Endothelial cell of umbilical vein (primary cell): ENCODE measurements at regions not wholly inside any gene's neighbourhood (a gene's known extent, or its start where the extent isn't known, plus 50 kb on each side); places are given as distances from the start of the nearest gene placed in this dataset.

Experiments
- BruUV-seq: library from RNA; stranded (reverse); fragments of 400-500 nt; replicated peaks from 2 replicates; lab custom pipeline; 2021; lab: Mats Ljungman, UMichigan
- CTCF ChIA-PET: fragments of 300-600, 350-600 bp; sonication (Branson Sonifier 250); formaldehyde crosslinking; loops from one replicate; lab custom pipeline; 2021; ENCODE audit warnings: antibody characterized with exemption, inconsistent platforms; lab: Charles Lee
- POLR2A ChIA-PET: fragments of 300-600, 350-600 bp; sonication (Branson Sonifier 250); formaldehyde crosslinking; loops from one replicate; lab custom pipeline; 2021; ENCODE audit warnings: antibody characterized with exemption, inconsistent platforms; lab: Charles Lee
- DNase-seq: peaks from one replicate; pipeline ENCODE4 v3.0.0-alpha.2; 2011; ENCODE audit warnings: low read depth, low spot score
- FAIRE-seq: peaks from 2 replicates; lab custom pipeline; 2011; peaks lifted over from hg19 to GRCh38; lab: Jason Lieb, UNC
- H2AFZ ChIP-seq: 2 replicates; pipeline ENCODE4 v1.6.0; 2012; ENCODE audit warnings: low read depth, low read length, control low read depth, inconsistent platforms
- H3K27ac ChIP-seq: 2 replicates; pipeline ENCODE4 v1.5.1; 2011; ENCODE audit warnings: low read depth, mild to moderate bottlenecking, control low read depth, low read length, moderate library complexity; ENCODE audit not compliant: insufficient read depth
- H3K27me3 ChIP-seq, 2 experiments: 2 replicates each; pipeline versions ENCODE4 v1.6.0 to v1.6.1; 2011; ENCODE audit warnings: low read length in 2 of 2, mixed read lengths in 1 of 2; ENCODE audit not compliant: control insufficient read depth in 2 of 2, insufficient read depth in 2 of 2
- H3K36me3 ChIP-seq, 2 experiments: 2 replicates in 1 of 2; 3 replicates in 1 of 2; pipeline ENCODE4 v1.5.1; 2011; ENCODE audit warnings: low read length in 2 of 2, mild to moderate bottlenecking in 1 of 2, moderate library complexity in 1 of 2; ENCODE audit not compliant: control insufficient read depth in 2 of 2, insufficient read depth in 2 of 2; ENCODE audit errors: extremely low read depth in 1 of 2
- H3K4me1 ChIP-seq: 3 replicates; pipeline ENCODE4 v1.5.1; 2011; ENCODE audit warnings: mild to moderate bottlenecking, low read length; ENCODE audit not compliant: control insufficient read depth, insufficient read depth; ENCODE audit errors: extremely low read depth
- H3K4me2 ChIP-seq: 2 replicates; pipeline ENCODE4 v1.6.1; 2011; ENCODE audit warnings: low read length, control low read depth, mixed read lengths; ENCODE audit not compliant: insufficient read depth
- H3K4me3 ChIP-seq, 3 experiments: fragments of 200-600 bp in 1 of 3; sonication (generic), shearing (Covaris generic) in 1 of 3; replicated peaks in 1 of 3; 2 replicates each; pipeline ENCODE4 v1.5.1; 2011 to 2016; ENCODE audit warnings: control low read depth in 3 of 3, low read length in 3 of 3, mild to moderate bottlenecking in 2 of 3, inconsistent platforms in 1 of 3, low read depth in 1 of 3, moderate library complexity in 1 of 3; ENCODE audit not compliant: insufficient read depth in 1 of 3
- H3K79me2 ChIP-seq: 2 replicates; pipeline ENCODE4 v1.6.0; 2012; ENCODE audit warnings: low read length, inconsistent platforms; ENCODE audit not compliant: control insufficient read depth, insufficient read depth
- H3K9ac ChIP-seq: replicated peaks from 2 replicates; pipeline ENCODE3; 2011; ENCODE audit warnings: low read length, control low read depth; ENCODE audit not compliant: insufficient read depth; ENCODE audit errors: extremely low read depth
- H3K9me1 ChIP-seq: replicated peaks from 3 replicates; pipeline ENCODE4 v1.6.0; 2011; ENCODE audit warnings: mild to moderate bottlenecking, low read length; ENCODE audit not compliant: control insufficient read depth, insufficient read depth; ENCODE audit errors: extremely low read depth
- H3K9me3 ChIP-seq: replicated peaks from 2 replicates; pipeline ENCODE4 v1.5.1; 2012; ENCODE audit warnings: low read length, inconsistent platforms; ENCODE audit not compliant: control insufficient read depth, insufficient read depth
- H4K20me1 ChIP-seq: replicated peaks from 2 replicates; pipeline ENCODE3; 2011; ENCODE audit warnings: mild to moderate bottlenecking, low read length; ENCODE audit not compliant: control insufficient read depth, insufficient read depth; ENCODE audit errors: extremely low read depth
- CTCF ChIP-seq, 2 donors: IDR thresholded peaks; 1 replicate in 1 of 2; 2 replicates in 1 of 2; pipeline ENCODE4 v1.5.1; 2011; ENCODE audit warnings: low read length in 2 of 2, mild to moderate bottlenecking in 2 of 2, moderate library complexity in 2 of 2, control low read depth in 1 of 2, inconsistent platforms in 1 of 2, low read depth in 1 of 2; ENCODE audit not compliant: insufficient read depth in 1 of 2; ENCODE audit errors: extremely low read depth in 1 of 2
- EZH2 ChIP-seq: IDR thresholded peaks from 2 replicates; pipeline ENCODE4 v1.6.1; 2012; ENCODE audit warnings: borderline replicate concordance, low read depth, mild to moderate bottlenecking, moderate library complexity, low read length, inconsistent platforms; ENCODE audit not compliant: severe bottlenecking
- FOS ChIP-seq: IDR thresholded peaks from 2 replicates; pipeline ENCODE4 v1.6.1; 2011; ENCODE audit warnings: mild to moderate bottlenecking, low read length, moderate library complexity, borderline replicate concordance; ENCODE audit not compliant: insufficient read depth
- GATA2 ChIP-seq: IDR thresholded peaks from 2 replicates; pipeline ENCODE4 v1.7.0; 2011; ENCODE audit warnings: low read depth, mild to moderate bottlenecking, moderate library complexity, mixed read lengths, low read length; ENCODE audit not compliant: insufficient read length, insufficient read depth
- JUN ChIP-seq: IDR thresholded peaks from 2 replicates; pipeline ENCODE4 v1.6.1; 2011; ENCODE audit warnings: borderline replicate concordance, low read depth; ENCODE audit not compliant: insufficient read length, insufficient read depth
- MAX ChIP-seq: IDR thresholded peaks from 2 replicates; pipeline ENCODE4 v1.6.1; 2011; ENCODE audit not compliant: insufficient read depth, insufficient read length
- MYC ChIP-seq: IDR thresholded peaks from one replicate; pipeline ENCODE4 v1.6.1; 2011; ENCODE audit warnings: mild to moderate bottlenecking, low read depth, low read length
- POLR2A ChIP-seq: IDR thresholded peaks from 2 replicates; pipeline ENCODE4 v1.6.1; 2012; ENCODE audit warnings: low read depth, mild to moderate bottlenecking, control low read depth, low read length
- POLR2AphosphoS5 ChIP-seq: IDR thresholded peaks from 2 replicates; pipeline ENCODE4 v1.6.1; 2012; ENCODE audit warnings: low read depth, mild to moderate bottlenecking, control low read depth, low read length, moderate library complexity; ENCODE audit not compliant: insufficient read depth
- dilution Hi-C: fragments of 300-500 bp; cut with MboI; formaldehyde crosslinking; loops from one replicate; pipeline ENCODE4 v1.15.0; 2019; ENCODE audit warnings: low sequenced_read_pairs; ENCODE audit not compliant: extremely low pct_ligation_motif_present
- intact Hi-C: fragments of 100-400 bp; cut with micrococcal nuclease; formaldehyde crosslinking; loops from one replicate; pipeline ENCODE4 v1.10.0; 2022

GRCh38 chr3:13179181-13179580 is 106.0 kb upstream of the IQSEC1 start:
- H3K9ac ChIP-seq = no peak overlapping the region
- H3K4me2 ChIP-seq = no peak overlapping the region
- no peaks in the 10 kb centered on the region for H3K4me1 ChIP-seq
- BruUV-seq = no TSS peak
- no peak for FAIRE-seq
- POLR2A ChIA-PET = no interaction called here
- CTCF ChIA-PET = no interaction called here
- H3K9me3 ChIP-seq = no peaks in the 10 kb centered on the region
- no peak overlapping the region for H3K27ac ChIP-seq
- TF ChIP-seq FOS (no peak), GATA2 (no peak)
- no peaks in the 10 kb centered on the region for H3K9me1 ChIP-seq
- H3K36me3 ChIP-seq = no peaks in the 10 kb centered on the region
- intact Hi-C loops = no loop called here
- no peak for DNase-seq
- no peaks in the 10 kb centered on the region for H4K20me1 ChIP-seq
- H2AFZ ChIP-seq = no peak overlapping the region
- dilution Hi-C loops = no loop called here
- H3K79me2 ChIP-seq = no peaks in the 10 kb centered on the region
- no peak overlapping the region for H3K4me3 ChIP-seq
- no peaks in the 10 kb centered on the region for H3K27me3 ChIP-seq

GRCh38 chr3:13178107-13178506 is 104.9 kb upstream of the IQSEC1 start:
- no peak overlapping the region for H2AFZ ChIP-seq
- ChIA-PET POLR2A (no interaction called here), CTCF (no interaction called here)
- dilution Hi-C loops = no loop called here
- no peaks in the 10 kb centered on the region for H3K27me3 ChIP-seq
- no peak for FAIRE-seq
- no peak overlapping the region for H3K4me3 ChIP-seq
- no peaks in the 10 kb centered on the region for H3K9me1 ChIP-seq
- DNase-seq = no peak
- H3K4me2 ChIP-seq = no peak overlapping the region
- H3K4me1 ChIP-seq = no peaks in the 10 kb centered on the region
- H3K9ac ChIP-seq = no peak overlapping the region
- H3K9me3 ChIP-seq = no peaks in the 10 kb centered on the region
- BruUV-seq = no TSS peak
- TF ChIP-seq POLR2AphosphoS5 = no peak
- TF ChIP-seq POLR2A = no peak
- no peak for TF ChIP-seq FOS
- TF ChIP-seq EZH2 = no peak
- no peak for TF ChIP-seq JUN
- TF ChIP-seq CTCF (IDR thresholded peaks at IDR 0.05; ENCODE audit: extremely low read depth in 1 of 2, insufficient read depth in 1 of 2, low read depth in 1 of 2, low read length in 2 of 2) = no peak
- TF ChIP-seq MYC = no peak
- no peak for TF ChIP-seq GATA2
- TF ChIP-seq MAX = no peak
- H3K79me2 ChIP-seq = no peaks in the 10 kb centered on the region
- no peaks in the 10 kb centered on the region for H4K20me1 ChIP-seq
- H3K27ac ChIP-seq = no peak overlapping the region
- H3K36me3 ChIP-seq = no peaks in the 10 kb centered on the region
- intact Hi-C loops = no loop called here
